SK-N-SH (cell line): ENCODE measurements at regions not wholly inside any gene's neighbourhood (a gene's known extent, or its start where the extent isn't known, plus 50 kb on each side); places are given as distances from the start of the nearest gene placed in this dataset.
A peak's percentile ranks its signal among the peaks of the same experiment; 100 is the strongest.

Source experiments
- CTCF ChIA-PET: fragments of 300-600, 350-600 bp; formaldehyde crosslinking; extraction: SDS; loops from one replicate; lab custom pipeline; 2021; lab: Yijun Ruan, JAX
- POLR2A ChIA-PET: fragments of 350-600 bp; sonication (Branson Sonifier 250); formaldehyde crosslinking; extraction: SDS; loops from one replicate; lab custom pipeline; 2020; ENCODE audit warnings: antibody characterized with exemption, inconsistent platforms; lab: Yijun Ruan, JAX
- DNase-seq: peaks from one replicate; pipeline ENCODE4 v3.0.0; 2012
- H2AFZ ChIP-seq: fragments of 200-600 bp; sonication (generic); 2 replicates; pipeline ENCODE4 v1.8.1; 2016; ENCODE audit warnings: antibody characterized with exemption, mild to moderate bottlenecking, low read depth
- H3F3A ChIP-seq: fragments of 200-600 bp; sonication (generic); replicated peaks from 2 replicates; pipeline ENCODE3; 2016; ENCODE audit warnings: antibody characterized with exemption, mild to moderate bottlenecking; ENCODE audit not compliant: insufficient read depth
- H3K27ac ChIP-seq, 2 experiments: fragments of 200-500 bp in 1 of 2; fragments of 200-600 bp in 1 of 2; sonication (Bioruptor generic) in 1 of 2; sonication (generic), shearing (Covaris generic) in 1 of 2; 2 replicates each; pipeline versions ENCODE4 v1.5.1 to v1.6.1; 2014 to 2016; ENCODE audit warnings: low read depth in 2 of 2, inconsistent platforms in 1 of 2, low read length in 1 of 2, mild to moderate bottlenecking in 1 of 2, mixed read lengths in 1 of 2
- H3K27me3 ChIP-seq: fragments of 200-600 bp; sonication (generic), shearing (Covaris generic); 2 replicates; pipeline ENCODE4 v1.6.1; 2016; ENCODE audit warnings: mixed run types; ENCODE audit not compliant: insufficient read depth
- H3K36me3 ChIP-seq, 2 experiments: fragments of 200-500 bp in 1 of 2; fragments of 200-600 bp in 1 of 2; sonication (Bioruptor generic) in 1 of 2; sonication (generic) in 1 of 2; replicated peaks in 1 of 2; 2 replicates each; pipeline versions ENCODE3 to v1.5.1; 2014 to 2016; ENCODE audit warnings: low read length in 1 of 2, mild to moderate bottlenecking in 1 of 2; ENCODE audit not compliant: insufficient read depth in 2 of 2, control insufficient read depth in 1 of 2
- H3K4me1 ChIP-seq, 2 experiments: fragments of 200-500 bp in 1 of 2; fragments of 200-600 bp in 1 of 2; sonication (Bioruptor generic) in 1 of 2; sonication (generic), shearing (Covaris generic) in 1 of 2; 2 replicates each; pipeline versions ENCODE4 v1.5.1 to v1.6.1; 2014 to 2016; ENCODE audit warnings: low read depth in 1 of 2, low read length in 1 of 2, mixed run types in 1 of 2; ENCODE audit not compliant: insufficient read depth in 2 of 2, control insufficient read depth in 1 of 2
- H3K4me2 ChIP-seq: fragments of 200-600 bp; sonication (generic), shearing (Covaris generic); 2 replicates; pipeline ENCODE4 v1.6.1; 2017; ENCODE audit warnings: mixed run types
- H3K4me3 ChIP-seq, 2 experiments: fragments of 200-500 bp in 1 of 2; fragments of 200-600 bp in 1 of 2; sonication (Bioruptor generic) in 1 of 2; sonication (generic), shearing (Covaris generic) in 1 of 2; 2 replicates each; pipeline versions ENCODE4 v1.5.1 to v1.8.1; 2014 to 2016; ENCODE audit warnings: low read depth in 2 of 2, inconsistent platforms in 1 of 2, low read length in 1 of 2, mild to moderate bottlenecking in 1 of 2, mixed read lengths in 1 of 2, moderate library complexity in 1 of 2
- H3K79me2 ChIP-seq: fragments of 200-600 bp; sonication (generic); 2 replicates; pipeline ENCODE4 v1.8.1; 2017; ENCODE audit warnings: mild to moderate bottlenecking; ENCODE audit not compliant: insufficient read depth
- H3K9ac ChIP-seq: fragments of 200-600 bp; sonication (generic); 2 replicates; pipeline ENCODE4 v1.6.1; 2017; ENCODE audit warnings: mixed run types
- H3K9me2 ChIP-seq: fragments of 200-600 bp; sonication (generic); 2 replicates; pipeline ENCODE4 v1.6.1; 2017; ENCODE audit warnings: mixed run types
- H3K9me3 ChIP-seq: fragments of 200-600 bp; sonication (generic); 2 replicates; pipeline ENCODE4 v1.6.1; 2017; ENCODE audit warnings: mixed run types, mild to moderate bottlenecking, moderate library complexity
- H4K20me1 ChIP-seq: fragments of 200-600 bp; sonication (generic); 2 replicates; pipeline ENCODE4 v1.6.1; 2017; ENCODE audit warnings: mild to moderate bottlenecking, mixed run types; ENCODE audit not compliant: insufficient read depth
- CHD2 ChIP-seq: fragments of 150-350 bp; IDR thresholded peaks from 2 replicates; pipeline ENCODE4 v1.6.1; 2018; ENCODE audit warnings: low read length; ENCODE audit not compliant: partially characterized antibody
- CTCF ChIP-seq: fragments of 200-600 bp; sonication (generic); IDR thresholded peaks from 2 replicates; pipeline ENCODE4 v1.6.1; 2017; ENCODE audit warnings: antibody characterized with exemption, mild to moderate bottlenecking, moderate library complexity
- EP300 ChIP-seq, 2 experiments: IDR thresholded peaks; 2 replicates each; pipeline versions ENCODE4 v1.4.0 to v1.6.1; 2012; ENCODE audit warnings: borderline replicate concordance in 1 of 2, low read depth in 1 of 2, low read length in 1 of 2
- FOSL2 ChIP-seq: IDR thresholded peaks from 2 replicates; pipeline ENCODE4 v1.4.0; 2012; ENCODE audit warnings: low read depth, mild to moderate bottlenecking, moderate library complexity, borderline replicate concordance
- FOXJ3 ChIP-seq: sonication (generic); formaldehyde crosslinking; IDR thresholded peaks from 2 replicates; pipeline ENCODE4 v1.5.1; 2020; ENCODE audit warnings: mild to moderate bottlenecking, missing genetic modification reagents
- GABPA ChIP-seq: IDR thresholded peaks from 2 replicates; pipeline ENCODE4 v1.4.0; 2012; ENCODE audit warnings: low read depth, mild to moderate bottlenecking
- IRF3 ChIP-seq: fragments of 150-350 bp; IDR thresholded peaks from 2 replicates; pipeline ENCODE4 v1.6.1; 2016; ENCODE audit warnings: mild to moderate bottlenecking, low read depth, low read length
- MEF2A ChIP-seq: IDR thresholded peaks from 2 replicates; pipeline ENCODE4 v1.4.0; 2012; ENCODE audit warnings: low read depth, borderline replicate concordance
- MXI1 ChIP-seq: IDR thresholded peaks from 2 replicates; pipeline ENCODE4 v1.6.1; 2012; ENCODE audit warnings: mild to moderate bottlenecking, low read depth, low read length, improper control_type of control experiment
- NFIC ChIP-seq: IDR thresholded peaks from 2 replicates; pipeline ENCODE4 v1.4.0; 2012; ENCODE audit warnings: borderline replicate concordance
- NRF1 ChIP-seq: IDR thresholded peaks from 2 replicates; pipeline ENCODE4 v1.6.1; 2012; ENCODE audit warnings: low read depth, mild to moderate bottlenecking, low read length
- PBX3 ChIP-seq: IDR thresholded peaks from 2 replicates; pipeline ENCODE4; 2012
- POLR2AphosphoS5 ChIP-seq: IDR thresholded peaks from 2 replicates; pipeline ENCODE4 v1.6.1; 2012; ENCODE audit warnings: low read depth, low read length
- RCOR1 ChIP-seq: fragments of 150-350 bp; IDR thresholded peaks from 2 replicates; pipeline ENCODE4 v1.6.1; 2017; ENCODE audit warnings: antibody characterized with exemption, low read length
- RXRA ChIP-seq: IDR thresholded peaks from 2 replicates; pipeline ENCODE4 v1.4.0; 2012; ENCODE audit warnings: low read depth, mild to moderate bottlenecking, borderline replicate concordance
- TAF1 ChIP-seq: IDR thresholded peaks from 2 replicates; pipeline ENCODE4 v1.6.1; 2012; ENCODE audit warnings: low read depth, mild to moderate bottlenecking, low read length, moderate library complexity, borderline replicate concordance
- TCF12 ChIP-seq: IDR thresholded peaks from 2 replicates; pipeline ENCODE4 v1.4.0; 2012
- TEAD4 ChIP-seq: IDR thresholded peaks from 2 replicates; pipeline ENCODE4 v1.4.0; 2012; ENCODE audit warnings: mild to moderate bottlenecking, borderline replicate concordance; ENCODE audit not compliant: insufficient read depth
- USF2 ChIP-seq: fragments of 150-350 bp; IDR thresholded peaks from 2 replicates; pipeline ENCODE4 v1.6.1; 2017; ENCODE audit warnings: antibody characterized with exemption, low read length, low read depth, borderline replicate concordance
- WGBS: methylation state at CpG from one replicate; pipeline ENCODE4 v1.1.6; 2017; ENCODE audit warnings: low lambda C conversion rate; 5-methylcytosine and 5-hydroxymethylcytosine counted together
- TF ChIP-seq, protein P1 (sequence below): IDR thresholded peaks from 2 replicates; pipeline ENCODE4 v1.4.0; 2012; ENCODE audit warnings: low read depth

- TF ChIP-seq FOXJ3 (0 out of 2 replicates have a peak, but pooled peaks have one; percentile 17), RCOR1 (peak; percentile 82), NFIC (no peak)
Measured at GRCh38 chr13:80284290-80284689, 56.6 kb downstream of the SPRY2 start (continued).

GRCh38 chr13:80278706-80279105 is 62.2 kb downstream of the SPRY2 start:
- CTCF ChIA-PET: interaction anchor here (1.1 kb wide), 1 partner anchor 13 kb away, joined by 3 read pairs; no protein-coding TSS in a partner anchor
- Histone ChIP-seq H3K9me3 (no peaks in the 10 kb centered on the region), H3K79me2 (no peaks in the 10 kb centered on the region), H3K27me3 (no peaks in the 10 kb centered on the region), H3F3A (no peaks in the 10 kb centered on the region), H3K4me3 (no peak overlapping the region), H3K36me3 (no peaks in the 10 kb centered on the region), H3K27ac (no peak overlapping the region), H4K20me1 (no peaks in the 10 kb centered on the region), H2AFZ (no peak overlapping the region), H3K4me2 (no peak overlapping the region), H3K9me2 (no peaks in the 10 kb centered on the region), H3K9ac (no peak overlapping the region), H3K4me1 (peaks cover 2 to 12% of the 10 kb centered on the region in 2 experiments; a peak in 3 of 4 replicates)
- no peak for DNase-seq
- WGBS: 95% methylated on average over 6 of the region's 25 CpGs
- POLR2A ChIA-PET: no interaction called here
- no peak for TF ChIP-seq RXRA
- no peak for TF ChIP-seq FOSL2
- no peak for TF ChIP-seq MXI1
- no peak for TF ChIP-seq GABPA
- no peak for TF ChIP-seq TEAD4
- no peak for TF ChIP-seq MEF2A
- TF ChIP-seq CHD2: no peak
- TF ChIP-seq TCF12: no peak
- TF ChIP-seq USF2: no peak
- TF ChIP-seq RCOR1: no peak
- no peak for TF ChIP-seq FOXJ3
- TF ChIP-seq, protein P1, sequence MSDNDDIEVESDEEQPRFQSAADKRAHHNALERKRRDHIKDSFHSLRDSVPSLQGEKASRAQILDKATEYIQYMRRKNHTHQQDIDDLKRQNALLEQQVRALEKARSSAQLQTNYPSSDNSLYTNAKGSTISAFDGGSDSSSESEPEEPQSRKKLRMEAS: no peak
- TF ChIP-seq IRF3: no peak
- no peak for TF ChIP-seq NRF1
- no peak for TF ChIP-seq POLR2AphosphoS5
- TF ChIP-seq EP300 (IDR thresholded peaks at IDR 0.05; ENCODE audit: borderline replicate concordance in 1 of 2, low read depth in 1 of 2, low read length in 1 of 2): no peak
- no peak for TF ChIP-seq PBX3
- TF ChIP-seq CTCF: no peak
- no peak for TF ChIP-seq TAF1
- TF ChIP-seq NFIC: no peak
